Thymus (tissue), 11 donors: ENCODE measurements at regions not wholly inside any gene's neighbourhood (a gene's known extent, or its start where the extent isn't known, plus 50 kb on each side); places are given as distances from the start of the nearest gene placed in this dataset.

Source experiments
- DNase-seq, 9 donors: peaks; one replicate each; pipeline ENCODE4 v3.0.0-alpha.2; 2013; ENCODE audit warnings: low spot score in 9 of 9, low read depth in 6 of 9, missing footprints in 1 of 9
- H3K27ac ChIP-seq, 2 donors: one replicate each; pipeline ENCODE4 v1.5.1; 2013; ENCODE audit warnings: control low read depth in 1 of 2, low read depth in 1 of 2, low read length in 1 of 2, mild to moderate bottlenecking in 1 of 2, moderate library complexity in 1 of 2
- H3K27me3 ChIP-seq, 2 donors: one replicate each; pipeline ENCODE4 v1.5.1; 2013; ENCODE audit warnings: low read length in 1 of 2; ENCODE audit not compliant: control insufficient read depth in 2 of 2, insufficient read depth in 1 of 2
- H3K36me3 ChIP-seq, 2 donors: one replicate each; pipeline ENCODE4 v1.5.1; 2013; ENCODE audit warnings: low read length in 1 of 2, mild to moderate bottlenecking in 1 of 2, moderate library complexity in 1 of 2; ENCODE audit not compliant: control insufficient read depth in 2 of 2, insufficient read depth in 2 of 2
- H3K4me1 ChIP-seq, 2 donors: one replicate each; pipeline ENCODE4 v1.5.1; 2013; ENCODE audit warnings: low read length in 2 of 2; ENCODE audit not compliant: control insufficient read depth in 2 of 2, insufficient read depth in 2 of 2
- H3K4me3 ChIP-seq, 2 donors: one replicate each; pipeline ENCODE4 v1.5.1; 2013; ENCODE audit warnings: low read length in 2 of 2, control low read depth in 1 of 2, mild to moderate bottlenecking in 1 of 2
- H3K9me3 ChIP-seq, 2 donors: one replicate each; pipeline ENCODE4 v1.5.1; 2013; ENCODE audit warnings: low read length in 1 of 2, mild to moderate bottlenecking in 1 of 2; ENCODE audit not compliant: control insufficient read depth in 2 of 2, insufficient read depth in 1 of 2
- WGBS: extraction: QIAGEN DNeasy Blood & Tissue Kit; methylation state at CpG from one replicate; pipeline ENCODE4 v1.1.7; 2013; 5-methylcytosine and 5-hydroxymethylcytosine counted together
- donor health status: healthy.

DNA sequence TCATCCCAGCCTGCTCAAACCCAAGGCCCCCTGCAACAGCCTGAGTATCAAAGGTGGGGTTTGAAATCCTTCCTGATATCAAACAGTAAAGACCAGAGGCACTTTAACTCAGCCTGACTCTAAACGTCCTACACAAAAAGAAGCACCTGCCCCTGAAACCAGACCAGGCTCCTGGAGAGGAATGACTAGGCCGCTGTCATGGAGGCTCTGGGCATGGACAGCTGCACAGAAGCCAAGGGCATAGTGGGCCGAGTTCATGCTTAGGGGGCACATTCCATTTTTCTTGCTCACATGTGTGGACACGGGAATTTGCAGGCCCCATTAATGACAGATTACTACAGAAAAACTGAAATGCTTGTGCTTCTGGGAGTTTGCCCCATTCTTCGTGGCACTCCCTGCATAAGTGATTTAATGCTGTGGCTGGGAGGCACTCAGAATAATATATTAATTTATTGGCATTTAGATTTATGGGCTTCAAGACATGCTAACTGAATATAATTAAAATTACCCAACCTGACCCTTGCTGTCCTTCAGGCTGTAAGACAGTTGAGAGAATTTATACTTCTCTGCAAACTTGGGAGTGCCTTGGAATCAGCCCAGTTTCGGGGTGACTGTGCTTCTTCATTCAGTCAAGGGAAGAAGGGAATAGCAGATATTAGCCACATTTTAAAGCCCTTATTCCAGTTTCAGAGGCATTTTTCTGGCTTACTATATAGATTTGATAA, 105.5 kb downstream of the GYPC start:
- WGBS: 85% methylated on average over 6 of the region's 6 CpGs
- H3K27ac ChIP-seq: peak overlapping the region in 1 of 2 donors; percentile 41
- no peak overlapping the region for H3K4me3 ChIP-seq
- H3K9me3 ChIP-seq: no peaks in the 10 kb centered on the region
- no peaks in the 10 kb centered on the region for H3K36me3 ChIP-seq
- H3K4me1 ChIP-seq: peaks cover 4 to 21% of the 10 kb centered on the region in 2 donors
- DNase-seq: no peak
- H3K27me3 ChIP-seq: peaks cover 0 to 5% of the 10 kb centered on the region in 2 donors

DNA sequence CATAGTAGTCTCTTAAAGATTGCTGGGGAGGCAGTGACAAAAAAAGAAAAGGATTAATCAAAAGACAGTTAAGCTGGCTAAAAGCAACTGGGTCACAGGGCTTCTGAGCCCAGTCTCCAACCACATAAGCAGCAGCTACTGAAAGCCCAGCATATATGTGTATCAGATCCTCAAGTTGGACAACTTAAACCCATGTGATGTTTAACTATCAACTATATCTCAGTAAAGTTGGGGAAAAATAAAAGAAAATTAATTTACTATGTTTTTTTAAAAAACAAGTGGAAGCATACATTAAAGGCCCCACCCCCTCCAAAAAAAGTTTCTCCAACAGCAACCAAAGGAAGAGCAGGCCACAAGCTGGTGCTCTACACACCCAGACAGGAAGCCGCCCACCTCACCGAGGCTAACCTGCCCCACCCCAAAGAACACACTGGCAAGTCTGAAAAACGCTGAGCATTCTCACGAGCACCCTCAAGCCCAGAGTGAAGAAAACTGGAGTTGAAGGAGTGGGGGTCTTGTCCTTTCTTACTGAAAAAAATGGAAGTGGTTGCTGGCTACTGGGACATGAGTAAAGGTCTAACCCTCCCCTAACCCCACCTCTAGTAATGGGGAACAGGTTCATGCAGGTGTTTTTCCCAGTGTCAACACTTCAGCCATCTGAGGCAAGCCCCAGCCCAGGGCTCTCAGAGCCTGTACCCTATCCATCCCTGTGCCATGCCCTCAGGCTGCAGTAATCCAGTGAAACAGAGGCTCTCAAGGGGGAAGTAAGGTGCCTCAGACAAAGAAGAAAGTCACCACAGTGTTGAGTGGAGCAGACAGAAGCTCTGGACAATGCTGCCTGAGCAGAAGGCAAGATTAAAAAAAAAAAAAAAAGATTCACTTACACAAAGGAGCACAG, 106.3 kb downstream of the GYPC start:
- DNase-seq: peak; percentile 20 to 80 (median 57)
- H3K27ac ChIP-seq: peak overlapping the region; percentile 66 to 84
- H3K9me3 ChIP-seq: no peaks in the 10 kb centered on the region
- H3K27me3 ChIP-seq: peaks cover 0 to 11% of the 10 kb centered on the region in 2 donors
- 4% methylated on average over 4 of the region's 4 CpGs for WGBS
- peaks cover 4 to 21% of the 10 kb centered on the region in 2 donors for H3K4me1 ChIP-seq
- no peaks in the 10 kb centered on the region for H3K36me3 ChIP-seq
- no peak overlapping the region for H3K4me3 ChIP-seq

DNA sequence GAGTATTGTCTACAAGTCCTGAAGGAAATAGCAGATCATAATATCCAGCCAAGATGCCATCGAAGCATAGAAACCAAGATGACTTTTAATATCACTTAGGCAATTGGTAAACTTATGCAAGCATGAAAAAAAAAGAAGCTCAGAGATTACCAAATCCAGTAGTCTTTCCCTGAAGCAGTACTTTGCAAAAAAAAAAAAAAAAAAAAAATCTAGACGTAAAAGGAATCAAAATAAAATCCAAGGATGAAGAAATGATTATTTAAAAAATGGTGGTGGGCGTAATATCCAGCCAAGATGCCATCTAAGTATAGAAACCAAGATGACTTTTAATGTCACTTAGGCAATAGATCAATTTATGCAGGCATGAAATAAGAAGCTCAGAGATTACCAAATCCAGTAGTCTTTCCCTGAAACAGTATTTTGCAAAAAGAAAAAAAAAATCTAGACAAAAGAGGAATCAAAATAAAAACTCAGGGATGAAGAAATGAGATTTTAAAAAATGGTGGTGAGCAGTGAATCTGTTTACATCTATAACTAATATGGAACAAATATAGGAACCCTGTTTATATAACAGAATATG, 108.8 kb downstream of the GYPC start:
- 96% methylated on average over 3 of the region's 3 CpGs for WGBS

DNA sequence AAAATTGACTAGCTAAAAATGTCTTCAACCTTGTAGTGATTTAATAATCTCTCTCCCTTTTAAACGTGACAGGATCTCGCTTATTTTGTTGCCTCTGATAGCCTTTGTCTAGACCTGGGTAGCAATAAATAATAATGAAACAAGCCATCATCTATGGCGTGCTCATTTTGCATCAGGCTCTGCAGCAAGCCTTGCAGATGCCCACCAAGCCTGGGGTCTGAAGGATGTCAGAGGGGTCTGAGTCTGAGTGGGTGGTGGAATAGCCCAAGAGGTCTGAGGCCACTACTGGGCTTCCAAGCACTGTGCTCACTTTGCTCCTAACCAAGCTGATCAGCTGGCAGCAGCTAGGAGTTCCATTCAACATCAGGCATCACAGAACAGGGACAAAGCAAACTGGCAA, 109.4 kb downstream of the GYPC start:
- Histone ChIP-seq H3K27me3 (peaks cover 0 to 14% of the 10 kb centered on the region in 2 donors), H3K27ac (no peak overlapping the region), H3K4me3 (no peak overlapping the region), H3K4me1 (peaks cover 4 to 21% of the 10 kb centered on the region in 2 donors), H3K9me3 (no peaks in the 10 kb centered on the region), H3K36me3 (no peaks in the 10 kb centered on the region)
- WGBS: 92% methylated on average over 3 of the region's 3 CpGs
- DNase-seq: no peak

More for the DNA sequence above, 108.8 kb downstream of the GYPC start:
- Histone ChIP-seq H3K36me3 (no peaks in the 10 kb centered on the region), H3K4me1 (peaks cover 4 to 21% of the 10 kb centered on the region in 2 donors), H3K27me3 (peaks cover 0 to 14% of the 10 kb centered on the region in 2 donors), H3K9me3 (no peaks in the 10 kb centered on the region), H3K4me3 (no peak overlapping the region), H3K27ac (no peak overlapping the region)
- DNase-seq: no peak

DNA sequence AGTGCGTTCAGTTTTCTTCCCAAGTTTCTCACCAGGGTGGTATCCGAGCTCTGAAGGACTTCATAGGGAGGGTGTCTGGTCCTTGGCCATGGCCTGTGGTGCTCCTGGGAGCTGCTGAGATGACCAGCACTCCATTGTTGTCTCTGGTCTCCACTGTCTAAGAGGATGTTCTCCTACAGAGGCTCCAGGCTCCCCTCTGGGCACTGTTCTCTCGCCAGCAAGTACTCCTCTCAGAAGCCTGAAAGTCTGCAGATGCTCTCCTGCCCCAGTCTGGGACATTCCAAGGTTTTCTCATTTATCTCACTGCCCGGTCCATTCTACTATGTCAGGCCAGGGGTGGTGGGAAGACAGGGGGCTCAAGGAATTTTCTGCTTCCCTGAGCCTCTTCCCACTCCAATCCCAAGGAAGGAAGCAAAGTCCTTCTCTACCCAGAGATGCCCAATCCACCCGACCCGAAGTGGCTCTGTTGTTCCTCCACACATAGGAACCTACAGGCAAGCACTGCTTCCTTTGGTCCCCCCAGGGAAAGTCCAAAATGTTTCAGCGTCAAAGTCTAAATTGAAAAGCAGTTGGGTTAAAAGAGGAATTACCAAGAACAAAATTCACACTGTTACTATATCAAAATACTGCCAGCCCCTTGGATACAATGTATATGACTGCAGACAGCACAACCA, 110.5 kb downstream of the GYPC start:
- 81% methylated on average over 7 of the region's 7 CpGs for WGBS

DNA sequence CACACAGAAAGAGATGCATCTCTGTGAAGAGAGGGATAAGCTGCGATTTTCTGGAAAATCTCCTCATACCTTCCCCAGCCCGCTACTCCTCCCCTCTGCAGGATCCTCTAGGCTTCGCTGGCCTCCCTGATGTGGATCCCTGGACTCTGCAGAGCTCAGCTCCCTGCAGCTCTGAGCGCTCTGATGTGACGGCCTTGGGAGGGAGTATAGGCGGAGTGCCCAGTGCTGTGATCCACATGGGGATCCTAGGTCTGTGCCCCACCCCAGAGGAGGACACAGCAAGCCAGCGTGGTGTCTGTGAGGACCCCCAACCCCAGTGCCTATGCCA, 111.0 kb downstream of the GYPC start:
- H3K27ac ChIP-seq: no peak overlapping the region
- H3K4me1 ChIP-seq: peaks cover 4 to 11% of the 10 kb centered on the region in 2 donors
- H3K36me3 ChIP-seq: no peaks in the 10 kb centered on the region
- no peak for DNase-seq
- peaks cover 0 to 16% of the 10 kb centered on the region in 2 donors for H3K27me3 ChIP-seq
- no peaks in the 10 kb centered on the region for H3K9me3 ChIP-seq
- H3K4me3 ChIP-seq: no peak overlapping the region
- WGBS: 97% methylated on average over 7 of the region's 7 CpGs

More for the DNA sequence above, 110.5 kb downstream of the GYPC start:
- Histone ChIP-seq H3K9me3 (no peaks in the 10 kb centered on the region), H3K27ac (no peak overlapping the region), H3K36me3 (no peaks in the 10 kb centered on the region), H3K4me3 (no peak overlapping the region), H3K4me1 (peaks cover 4 to 16% of the 10 kb centered on the region in 2 donors), H3K27me3 (peaks cover 0 to 14% of the 10 kb centered on the region in 2 donors)
- DNase-seq: no peak

DNA sequence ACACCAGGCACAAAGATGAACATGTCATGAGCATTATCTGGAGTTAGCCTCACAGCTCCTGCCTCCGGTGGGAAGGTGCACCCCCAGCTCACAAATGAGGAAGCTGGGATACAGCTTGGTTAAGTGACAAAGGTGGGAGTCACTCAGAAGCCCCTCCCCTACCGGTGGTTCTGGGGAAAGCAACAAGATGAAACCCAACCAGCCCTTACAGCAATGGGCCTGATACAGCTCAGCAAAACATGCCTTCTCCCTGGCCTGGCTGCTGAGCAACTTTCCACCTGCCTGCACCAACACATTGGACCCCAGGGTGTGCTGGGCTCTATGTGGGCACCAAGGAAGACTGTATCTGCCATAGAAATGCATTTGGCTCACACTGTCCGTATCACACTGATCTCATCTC, 113.2 kb downstream of the GYPC start:
- Histone ChIP-seq H3K4me1 (peaks cover 0 to 3% of the 10 kb centered on the region in 2 donors), H3K9me3 (no peaks in the 10 kb centered on the region), H3K36me3 (no peaks in the 10 kb centered on the region), H3K27ac (no peak overlapping the region), H3K4me3 (no peak overlapping the region), H3K27me3 (peaks cover 0 to 16% of the 10 kb centered on the region in 2 donors)
- no peak for DNase-seq
- 80% methylated on average over 3 of the region's 3 CpGs for WGBS

DNA sequence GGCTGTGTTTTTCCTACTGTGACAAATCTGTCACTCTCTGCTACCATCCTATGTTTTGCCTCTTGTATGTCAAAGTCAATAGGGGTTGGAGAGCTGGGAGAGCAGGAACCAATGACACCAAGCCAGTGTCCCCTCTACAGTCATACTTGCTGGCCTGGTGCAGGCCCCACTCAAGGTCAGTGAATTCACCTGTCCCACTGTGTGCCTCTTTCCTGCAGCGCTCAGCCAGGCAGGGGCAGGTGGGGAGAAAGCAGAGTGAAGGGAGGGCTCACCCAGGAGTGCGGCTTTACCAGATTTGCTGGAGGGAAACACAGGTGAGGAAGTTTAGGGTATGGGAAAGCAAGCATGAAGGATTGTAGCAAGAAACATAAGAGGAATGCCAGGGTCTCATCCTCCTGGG, 114.5 kb downstream of the GYPC start:
- H3K9me3 ChIP-seq: no peaks in the 10 kb centered on the region
- H3K4me3 ChIP-seq: no peak overlapping the region
- H3K36me3 ChIP-seq: no peaks in the 10 kb centered on the region
- H3K4me1 ChIP-seq: peaks cover 0 to 2% of the 10 kb centered on the region in 2 donors
- peaks cover 0 to 19% of the 10 kb centered on the region in 2 donors for H3K27me3 ChIP-seq
- 98% methylated on average over 2 of the region's 2 CpGs for WGBS
- no peak for DNase-seq
- no peak overlapping the region for H3K27ac ChIP-seq
